Stomach (tissue), 8 donors: ENCODE measurements at regions not wholly inside any gene's neighbourhood (a gene's known extent, or its start where the extent isn't known, plus 50 kb on each side); places are given as distances from the start of the nearest gene placed in this dataset.

Source experiments
- DNase-seq, 2 donors: peaks; one replicate each; pipeline versions ENCODE4 v3.0.0 to v3.0.0-alpha.2; 2013 to 2019
- H3K27ac ChIP-seq, 5 donors: fragments of 200-600 bp in 4 of 5; sonication (generic) in 4 of 5; one replicate each; pipeline ENCODE4 v1.5.1; 2013 to 2019; ENCODE audit warnings: mild to moderate bottlenecking in 1 of 5, moderate library complexity in 1 of 5
- H3K27me3 ChIP-seq, 3 donors: fragments of 200-600 bp; sonication (generic); one replicate each; pipeline ENCODE4 v1.5.1; 2017 to 2019; ENCODE audit warnings: mixed run types in 1 of 3
- H3K36me3 ChIP-seq, 4 donors: fragments of 200-600 bp; sonication (generic); 1 replicate in 3 of 4; 2 replicates in 1 of 4; pipeline ENCODE4 v1.5.1; 2016 to 2019
- H3K4me1 ChIP-seq, 4 donors: fragments of 200-600 bp; sonication (generic); one replicate each; pipeline ENCODE4 v1.5.1; 2016 to 2019
- H3K4me3 ChIP-seq, 4 donors: fragments of 200-600 bp; sonication (generic) in 3 of 4; one replicate each; pipeline ENCODE4 v1.5.1; 2016 to 2019; ENCODE audit warnings: mild to moderate bottlenecking in 1 of 4
- H3K9me3 ChIP-seq, 4 donors: fragments of 200-600 bp; sonication (generic); one replicate each; pipeline ENCODE4 v1.5.1; 2016 to 2019
- CTCF ChIP-seq, 7 experiments: fragments of 450-650 bp in 4 of 7; fragments of 200-600 bp in 3 of 7; sonication (generic) in 3 of 7; IDR thresholded peaks; one replicate each; pipeline ENCODE4 v1.5.1; 2016 to 2019; ENCODE audit warnings: antibody characterized with exemption in 7 of 7, control low read depth in 2 of 7, mild to moderate bottlenecking in 1 of 7
- EP300 ChIP-seq: sonication (generic); formaldehyde crosslinking; IDR thresholded peaks from one replicate; pipeline ENCODE4 v1.6.1; 2017; ENCODE audit warnings: antibody characterized with exemption
- POLR2A ChIP-seq, 4 donors: fragments of 450-650 bp; IDR thresholded peaks; one replicate each; pipeline ENCODE4 v1.6.1; 2016; ENCODE audit warnings: antibody characterized with exemption in 4 of 4, control low read depth in 2 of 4, mild to moderate bottlenecking in 1 of 4, moderate library complexity in 1 of 4
- POLR2AphosphoS5 ChIP-seq, 3 donors: sonication (generic); formaldehyde crosslinking; IDR thresholded peaks; one replicate each; pipeline ENCODE4 v1.6.1; 2016; ENCODE audit warnings: antibody characterized with exemption in 3 of 3
- WGBS, 5 donors: extraction: QIAGEN DNeasy Blood & Tissue Kit in 3 of 5; methylation state at CpG; one replicate each; pipeline versions ENCODE4 v1.1.5 to v1.1.7; 2013 to 2018; 5-methylcytosine and 5-hydroxymethylcytosine counted together
- intact Hi-C: fragments of 100-400 bp; cut with DNase I; formaldehyde crosslinking; loops from one replicate; pipeline ENCODE4 v1.15.1; 2023; ENCODE audit warnings: low total_unique reads
- donor health status: healthy with polysubstance abuse.
- donor health status: Bipolar disorder and iron deficiency.
- donor health status: healthy.

DNA sequence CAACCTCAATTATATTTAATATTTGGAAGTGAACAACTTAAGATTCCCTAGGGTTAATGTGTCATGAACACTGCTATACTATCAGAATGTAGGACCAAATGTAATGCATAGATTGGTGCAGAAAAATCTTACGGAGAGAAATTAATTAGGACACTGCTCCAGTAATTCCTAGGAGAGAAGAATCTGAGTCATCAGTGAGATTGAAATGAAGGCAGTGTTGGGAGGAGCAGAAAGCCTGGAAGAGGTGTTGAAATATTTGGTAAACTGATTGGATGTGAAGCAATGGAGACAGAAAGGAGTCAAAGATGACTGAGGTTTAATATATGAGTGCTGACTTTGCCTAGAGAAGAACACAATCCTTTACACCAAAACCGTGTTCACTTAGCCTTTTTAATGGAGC is 836.0 kb downstream of the FAM181B start:
- WGBS, 5 donors, result 90 to 98% (median 95%) methylated on average over 2 of the region's 2 CpGs
- Histone ChIP-seq H3K27me3 (no peaks in the 10 kb centered on the region), H3K36me3 (no peaks in the 10 kb centered on the region), H3K9me3 (peaks cover 0 to 2% (median 1%) of the 10 kb centered on the region in 4 donors), H3K4me1 (no peaks in the 10 kb centered on the region), H3K27ac (no peak overlapping the region), H3K4me3 (no peak overlapping the region)
- no peak for DNase-seq
- intact Hi-C loops, result no loop called here
- TF ChIP-seq CTCF (IDR thresholded peaks at IDR 0.05) (no peak), POLR2A (IDR thresholded peaks at IDR 0.05) (no peak), EP300 (no peak), POLR2AphosphoS5 (IDR thresholded peaks at IDR 0.05) (no peak)

- 45 to 68% (median 60%) methylated on average over 3 of the region's 3 CpGs for WGBS, 5 donors
- intact Hi-C loops, result no loop called here
- H3K9me3 ChIP-seq, result peaks cover 0 to 6% (median 2%) of the 10 kb centered on the region in 4 donors
- no peaks in the 10 kb centered on the region for H3K27me3 ChIP-seq
- no peak for TF ChIP-seq POLR2A (IDR thresholded peaks at IDR 0.05)
- TF ChIP-seq POLR2AphosphoS5 (IDR thresholded peaks at IDR 0.05), result no peak
- no peak for TF ChIP-seq EP300
- TF ChIP-seq CTCF (IDR thresholded peaks at IDR 0.05), result no peak
- H3K36me3 ChIP-seq, result no peaks in the 10 kb centered on the region
- DNase-seq, result no peak
- no peak overlapping the region for H3K27ac ChIP-seq
- no peaks in the 10 kb centered on the region for H3K4me1 ChIP-seq
- H3K4me3 ChIP-seq, result no peak overlapping the region
Measured at GRCh38 chr11:81895258-81895657, 838.4 kb downstream of the FAM181B start.

GRCh38 chr11:81892770-81893635 is 840.7 kb downstream of the FAM181B start:
- H3K9me3 ChIP-seq, result peaks cover 0 to 6% (median 2%) of the 10 kb centered on the region in 4 donors
- TF ChIP-seq CTCF (IDR thresholded peaks at IDR 0.05) (no peak), POLR2A (IDR thresholded peaks at IDR 0.05) (no peak), POLR2AphosphoS5 (IDR thresholded peaks at IDR 0.05) (no peak), EP300 (no peak)
- H3K4me3 ChIP-seq, result no peak overlapping the region
- no peaks in the 10 kb centered on the region for H3K27me3 ChIP-seq
- no peak overlapping the region for H3K27ac ChIP-seq
- H3K4me1 ChIP-seq, result no peaks in the 10 kb centered on the region
- 79 to 92% (median 89%) methylated on average over 6 to 7 of the region's 7 CpGs for WGBS, 5 donors
- no peak for DNase-seq
- H3K36me3 ChIP-seq, result no peaks in the 10 kb centered on the region
- intact Hi-C loops, result no loop called here

- WGBS, 5 donors, result 62 to 82% (median 65%) methylated on average over 1 of the region's 1 CpG
- DNase-seq, result no peak
- Histone ChIP-seq H3K9me3 (peaks cover 0 to 6% (median 2%) of the 10 kb centered on the region in 4 donors), H3K4me3 (no peak overlapping the region), H3K36me3 (no peaks in the 10 kb centered on the region), H3K27me3 (no peaks in the 10 kb centered on the region), H3K27ac (no peak overlapping the region), H3K4me1 (no peaks in the 10 kb centered on the region)
- TF ChIP-seq POLR2A (IDR thresholded peaks at IDR 0.05) (no peak), POLR2AphosphoS5 (IDR thresholded peaks at IDR 0.05) (no peak), EP300 (no peak), CTCF (IDR thresholded peaks at IDR 0.05) (no peak)
- intact Hi-C loops, result no loop called here
Measured at GRCh38 chr11:81888391-81888790, 845.3 kb downstream of the FAM181B start.
